Esophagus muscularis mucosa (tissue), 4 donors: ENCODE measurements at regions not wholly inside any gene's neighbourhood (a gene's known extent, or its start where the extent isn't known, plus 50 kb on each side); places are given as distances from the start of the nearest gene placed in this dataset.

Experiments used
- DNase-seq: peaks from one replicate; pipeline ENCODE4 v3.0.0-alpha.2; 2017; ENCODE audit errors: extremely low spot score
- H3K27ac ChIP-seq, 4 donors: fragments of 200-600 bp; sonication (generic); replicated peaks in 1 of 4; 1 replicate in 3 of 4; 2 replicates in 1 of 4; pipeline ENCODE4 v1.5.1; 2016 to 2019; ENCODE audit warnings: mild to moderate bottlenecking in 1 of 4
- H3K27me3 ChIP-seq, 4 donors: fragments of 200-600 bp; sonication (generic); one replicate each; pipeline versions ENCODE4 v1.5.1 to v1.6.0; 2016 to 2019
- H3K36me3 ChIP-seq, 4 donors: fragments of 200-600 bp; sonication (generic); one replicate each; pipeline ENCODE4 v1.5.1; 2016 to 2019
- H3K4me1 ChIP-seq, 4 donors: fragments of 200-600 bp; sonication (generic); one replicate each; pipeline ENCODE4 v1.5.1; 2016 to 2019
- H3K4me3 ChIP-seq, 4 donors: fragments of 200-600 bp; sonication (generic); 1 replicate in 2 of 4; 2 replicates in 2 of 4; pipeline ENCODE4 v1.5.1; 2016 to 2019; ENCODE audit warnings: mild to moderate bottlenecking in 4 of 4, moderate library complexity in 1 of 4
- H3K9me3 ChIP-seq, 4 donors: fragments of 200-600 bp; sonication (generic); 1 replicate in 3 of 4; 2 replicates in 1 of 4; pipeline ENCODE4 v1.5.1; 2016 to 2019
- CTCF ChIP-seq, 3 experiments: fragments of 200-600 bp in 2 of 3; fragments of 450-650 bp in 1 of 3; sonication (generic) in 2 of 3; IDR thresholded peaks; one replicate each; pipeline ENCODE4 v1.5.1; 2017 to 2019; ENCODE audit warnings: antibody characterized with exemption in 3 of 3, mild to moderate bottlenecking in 2 of 3, moderate library complexity in 1 of 3
- EP300 ChIP-seq: sonication (generic); formaldehyde crosslinking; IDR thresholded peaks from one replicate; pipeline ENCODE4 v1.6.1; 2017; ENCODE audit warnings: antibody characterized with exemption
- POLR2A ChIP-seq: fragments of 450-650 bp; IDR thresholded peaks from one replicate; pipeline ENCODE4 v1.6.1; 2017; ENCODE audit warnings: antibody characterized with exemption, moderate library complexity, mild to moderate bottlenecking, low read depth
- POLR2AphosphoS5 ChIP-seq, 2 donors: sonication (generic); formaldehyde crosslinking; IDR thresholded peaks; one replicate each; pipeline ENCODE4 v1.6.1; 2017; ENCODE audit warnings: antibody characterized with exemption in 2 of 2
- WGBS: methylation state at CpG from one replicate; pipeline ENCODE4 v1.1.5; 2018; 5-methylcytosine and 5-hydroxymethylcytosine counted together
- intact Hi-C: fragments of 100-400 bp; cut with DNase I; formaldehyde crosslinking; loops from one replicate; pipeline ENCODE4 v1.15.1; 2023

DNA sequence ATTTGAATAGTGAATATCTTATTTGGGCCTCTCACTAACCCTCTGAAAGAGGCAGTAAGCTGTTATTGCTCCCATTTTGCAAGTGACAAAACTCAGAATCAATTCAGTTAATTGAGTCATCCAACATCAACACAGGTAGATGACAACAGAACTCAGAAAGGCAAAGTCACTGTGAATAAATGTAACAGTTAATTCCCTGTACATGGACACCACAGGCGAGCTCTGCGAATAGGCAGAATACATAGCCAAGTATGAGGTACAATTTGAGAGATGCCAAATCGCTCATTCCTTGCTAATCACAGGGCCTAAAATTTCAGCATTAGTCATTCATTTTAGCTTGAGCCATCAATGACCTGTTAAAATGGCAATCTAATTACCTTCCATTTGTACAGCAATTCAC is 52.6 kb upstream of the HECTD2 start:
- Histone ChIP-seq H3K9me3 (peaks cover 0 to 3% (median 0%) of the 10 kb centered on the region in 4 donors), H3K27ac (no peak overlapping the region), H3K27me3 (no peaks in the 10 kb centered on the region), H3K36me3 (no peaks in the 10 kb centered on the region), H3K4me1 (no peaks in the 10 kb centered on the region), H3K4me3 (no peak overlapping the region)
- TF ChIP-seq CTCF (IDR thresholded peaks at IDR 0.05): no peak
- TF ChIP-seq EP300: no peak
- no peak for TF ChIP-seq POLR2AphosphoS5 (IDR thresholded peaks at IDR 0.05)
- no peak for TF ChIP-seq POLR2A
- no peak for DNase-seq
- intact Hi-C loops: no loop called here
- 82% methylated on average over 3 of the region's 3 CpGs for WGBS
